GM13976 (cell line): ENCODE measurements at regions not wholly inside any gene's neighbourhood (a gene's known extent, or its start where the extent isn't known, plus 50 kb on each side); places are given as distances from the start of the nearest gene placed in this dataset.

Experiments used
- DNase-seq: peaks from one replicate; pipeline ENCODE4 v3.0.0; 2012; ENCODE audit warnings: low spot score
- in situ Hi-C: fragments of 300-500 bp; cut with MboI; formaldehyde crosslinking; loops from one replicate; pipeline ENCODE4 v1.12.0; 2022; ENCODE audit warnings: low sequenced_read_pairs, mixed read lengths, inconsistent platforms; ENCODE audit not compliant: unreplicated experiment
- TF ChIP-seq, protein P1 (sequence below): IDR thresholded peaks from 2 replicates; pipeline ENCODE4 v1.5.1; 2012; ENCODE audit warnings: borderline replicate concordance, mild to moderate bottlenecking; ENCODE audit not compliant: insufficient read depth; ENCODE audit errors: extremely low read depth, missing control alignments, control extremely low read depth

DNA sequence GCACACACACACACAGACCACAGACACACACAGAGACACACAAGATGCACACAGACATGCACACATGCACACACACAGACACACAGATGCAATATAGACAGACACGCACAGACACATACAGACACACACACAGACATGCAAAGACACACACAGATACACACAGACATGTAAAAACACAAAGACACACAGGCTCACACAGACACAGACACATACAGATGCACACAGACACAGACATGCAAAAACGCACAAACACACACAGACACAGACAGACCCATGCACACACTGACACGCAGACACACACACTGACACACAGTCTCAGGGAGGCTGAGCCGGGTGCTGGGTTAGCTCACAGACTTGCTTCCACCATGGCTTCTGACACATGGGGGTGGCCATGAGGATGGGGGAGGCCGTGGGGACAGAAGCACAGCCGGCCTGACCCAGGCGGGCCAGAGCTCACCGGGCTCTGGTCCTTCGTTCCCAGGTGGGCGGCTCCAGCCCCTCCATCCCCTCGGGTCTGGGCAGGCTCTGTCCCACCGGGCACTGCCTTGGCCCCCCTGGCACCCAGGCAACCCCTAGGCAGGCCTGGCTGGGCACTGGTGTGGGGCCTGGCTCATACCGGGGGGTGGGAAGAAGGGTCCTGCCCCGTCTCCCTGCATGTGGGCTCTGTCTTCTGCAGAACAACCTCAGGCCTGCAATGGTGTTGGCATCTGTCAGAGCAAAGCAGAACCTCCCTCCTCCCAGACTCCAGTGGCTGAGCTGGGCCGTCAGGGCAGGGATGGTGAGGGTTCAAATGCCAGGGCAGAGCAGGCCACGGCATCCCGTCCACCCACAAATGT, 1489.5 kb downstream of the BRD1 start:
- TF ChIP-seq, protein P1, sequence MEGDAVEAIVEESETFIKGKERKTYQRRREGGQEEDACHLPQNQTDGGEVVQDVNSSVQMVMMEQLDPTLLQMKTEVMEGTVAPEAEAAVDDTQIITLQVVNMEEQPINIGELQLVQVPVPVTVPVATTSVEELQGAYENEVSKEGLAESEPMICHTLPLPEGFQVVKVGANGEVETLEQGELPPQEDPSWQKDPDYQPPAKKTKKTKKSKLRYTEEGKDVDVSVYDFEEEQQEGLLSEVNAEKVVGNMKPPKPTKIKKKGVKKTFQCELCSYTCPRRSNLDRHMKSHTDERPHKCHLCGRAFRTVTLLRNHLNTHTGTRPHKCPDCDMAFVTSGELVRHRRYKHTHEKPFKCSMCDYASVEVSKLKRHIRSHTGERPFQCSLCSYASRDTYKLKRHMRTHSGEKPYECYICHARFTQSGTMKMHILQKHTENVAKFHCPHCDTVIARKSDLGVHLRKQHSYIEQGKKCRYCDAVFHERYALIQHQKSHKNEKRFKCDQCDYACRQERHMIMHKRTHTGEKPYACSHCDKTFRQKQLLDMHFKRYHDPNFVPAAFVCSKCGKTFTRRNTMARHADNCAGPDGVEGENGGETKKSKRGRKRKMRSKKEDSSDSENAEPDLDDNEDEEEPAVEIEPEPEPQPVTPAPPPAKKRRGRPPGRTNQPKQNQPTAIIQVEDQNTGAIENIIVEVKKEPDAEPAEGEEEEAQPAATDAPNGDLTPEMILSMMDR: no peak
- in situ Hi-C loops: no loop called here
- no peak for DNase-seq

DNA sequence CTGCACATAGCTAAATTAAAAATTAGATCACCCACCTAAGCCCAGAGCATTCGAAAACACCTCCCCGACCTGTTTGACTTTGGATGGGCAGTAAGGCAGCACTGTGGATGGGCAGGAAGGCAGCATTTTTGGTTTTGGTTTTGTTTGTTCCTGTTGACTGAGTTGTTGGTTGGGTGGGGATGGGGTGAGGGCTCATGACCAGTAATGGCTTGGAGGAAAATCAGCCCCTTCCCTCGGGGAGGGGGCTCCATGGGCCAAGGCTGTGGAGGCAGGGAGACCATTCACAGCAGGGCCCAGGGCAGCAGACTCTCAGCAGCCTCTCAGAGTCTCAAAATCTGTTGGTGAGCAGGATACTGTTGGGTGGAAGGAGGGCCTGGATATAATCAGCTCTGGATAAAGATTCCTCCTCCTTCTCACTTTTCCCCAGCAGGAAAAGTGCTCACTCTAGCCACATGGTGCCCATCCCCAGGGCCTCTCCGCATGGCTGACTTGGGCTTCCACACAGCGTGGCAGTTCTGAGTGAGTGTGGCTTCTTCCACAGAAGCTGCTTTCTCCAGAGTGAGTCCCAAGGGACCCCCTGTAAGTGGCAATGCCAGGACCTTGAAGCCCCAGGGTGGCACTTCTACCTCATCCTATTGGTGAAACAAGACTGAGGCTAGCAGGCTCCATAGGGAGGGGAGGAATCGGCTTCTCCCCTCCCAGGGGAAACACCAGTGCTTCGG, 1491.2 kb downstream of the BRD1 start:
- in situ Hi-C loops: no loop called here
- no peak for DNase-seq
- TF ChIP-seq, protein P1: no peak

DNA sequence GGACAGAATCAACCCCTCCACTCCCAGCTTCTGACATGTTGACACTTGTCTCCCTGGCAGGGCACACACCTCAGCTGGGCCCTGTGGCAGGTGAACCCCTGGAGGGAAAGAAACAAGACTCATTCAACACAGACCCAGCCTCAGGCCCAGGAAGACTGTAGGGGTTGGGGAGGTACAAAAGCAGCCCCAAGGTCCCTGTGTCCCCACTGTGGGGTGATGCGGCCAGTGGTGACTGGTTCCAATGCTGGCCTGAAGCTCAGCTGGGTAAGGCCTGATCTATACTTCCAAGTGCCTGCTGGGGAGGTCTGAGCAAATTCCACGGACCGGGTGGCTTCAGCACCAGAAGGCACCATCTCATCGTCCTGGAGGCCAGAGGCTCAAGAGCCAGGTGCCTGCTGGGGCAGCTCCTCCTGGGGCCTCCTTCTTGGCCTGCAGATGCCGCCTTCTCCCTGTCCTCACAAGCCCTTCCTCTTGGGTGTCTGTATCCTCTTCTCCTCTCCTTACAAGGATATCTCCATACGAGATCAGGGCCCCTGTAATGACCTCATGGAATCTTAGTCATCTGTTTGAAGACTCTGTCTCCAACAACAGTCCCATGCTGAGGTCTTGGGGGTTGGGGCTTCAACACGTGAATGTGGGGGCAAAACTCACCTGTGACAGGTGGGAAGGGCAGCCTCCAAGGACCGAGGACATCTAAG, 1492.1 kb downstream of the BRD1 start:
- TF ChIP-seq, protein P1: no peak
- no peak for DNase-seq
- in situ Hi-C loops: no loop called here

DNA sequence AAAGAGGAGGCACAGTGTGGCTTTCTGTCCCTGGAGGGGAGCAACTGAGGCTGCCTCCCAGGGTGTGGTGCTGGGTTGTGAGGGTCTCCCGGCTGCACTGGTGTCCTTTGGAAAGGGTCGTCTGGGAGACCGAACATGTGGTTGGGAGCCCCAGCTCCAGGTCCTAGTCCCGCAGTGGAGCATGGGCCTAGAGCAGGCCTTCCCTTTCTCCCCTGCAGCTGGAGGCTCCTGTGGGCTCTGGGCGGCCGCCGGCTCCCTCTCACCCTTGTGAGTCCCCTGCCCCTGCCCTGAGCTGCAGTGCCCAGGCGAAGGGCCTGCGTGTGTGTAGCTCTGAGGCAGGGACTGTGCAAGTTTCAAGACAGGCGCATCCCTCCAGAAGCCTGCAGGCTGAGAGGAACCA, 1492.7 kb downstream of the BRD1 start:
- in situ Hi-C loops: no loop called here
- DNase-seq: no peak
- TF ChIP-seq, protein P1: no peak

DNA sequence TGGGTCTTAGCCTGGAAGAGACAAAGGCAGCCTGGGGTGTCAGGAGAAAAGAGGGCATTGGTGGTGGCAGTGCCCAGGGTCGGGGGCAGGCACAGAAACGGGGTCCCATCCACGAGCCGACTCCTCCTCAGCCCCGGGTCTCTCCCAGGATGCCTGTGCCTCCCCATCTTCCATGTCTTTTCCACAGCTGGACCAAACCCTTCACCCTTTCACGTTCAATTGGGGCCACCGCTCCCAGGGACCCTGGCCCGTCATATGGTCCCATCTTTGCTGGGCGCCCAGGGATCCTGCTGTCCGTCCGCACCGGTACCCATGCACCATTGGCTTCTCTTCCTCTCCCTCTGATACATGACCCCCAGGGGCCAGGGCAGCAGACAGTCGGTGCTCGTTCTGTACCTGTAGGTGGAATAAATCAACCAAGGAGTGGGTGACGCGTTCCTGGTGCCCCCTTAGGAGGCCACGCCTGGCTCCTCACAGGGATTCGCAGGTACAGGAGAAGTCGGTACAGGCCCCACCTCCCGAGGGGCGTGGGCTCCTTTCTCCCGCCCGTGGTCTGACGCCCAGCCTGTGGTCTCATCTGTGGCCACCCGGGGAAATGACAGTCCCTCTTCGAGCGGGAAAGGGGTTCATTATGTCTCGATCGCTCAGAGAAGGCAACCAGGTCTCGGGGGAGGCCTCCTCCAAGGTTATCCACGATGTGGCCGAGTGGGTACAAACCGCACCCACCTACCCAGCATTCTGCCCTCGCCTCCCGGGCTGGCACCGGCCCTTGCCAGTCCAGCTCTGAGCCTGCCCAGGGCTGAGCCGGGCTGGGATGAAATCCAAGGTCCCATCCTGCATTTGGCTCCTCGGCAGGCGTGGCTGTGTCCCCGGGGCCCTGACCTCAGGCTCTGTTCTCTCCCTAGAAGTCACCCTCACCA, 1493.6 kb downstream of the BRD1 start:
- TF ChIP-seq, protein P1: no peak
- in situ Hi-C loops: no loop called here
- no peak for DNase-seq

DNA sequence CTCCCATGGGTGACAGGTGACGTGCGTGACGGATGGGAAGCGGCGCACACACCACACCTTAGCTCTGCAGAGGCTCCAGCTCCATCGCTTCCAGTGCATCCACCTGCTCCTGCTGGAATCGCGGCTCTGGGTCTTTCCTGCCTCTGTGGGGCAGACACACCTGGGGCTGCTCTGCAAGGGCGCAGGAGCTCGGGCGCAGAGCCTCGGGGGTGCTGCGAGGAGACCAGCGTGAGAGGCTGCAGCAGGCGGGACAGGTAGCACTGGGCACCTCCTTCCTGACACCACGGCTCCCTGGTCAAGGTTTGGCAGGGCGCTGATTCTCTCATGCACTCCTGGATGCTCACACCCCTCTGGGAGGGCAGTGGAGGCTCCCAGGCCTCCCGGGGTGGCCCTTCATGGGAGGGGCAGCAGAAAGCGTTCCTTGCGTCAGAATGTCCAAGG, 1494.3 kb downstream of the BRD1 start:
- no peak for DNase-seq
- TF ChIP-seq, protein P1: no peak
- in situ Hi-C loops: no loop called here
